ENCODE measurements at regions not wholly inside any gene's neighbourhood (a gene's known extent, or its start where the extent isn't known, plus 50 kb on each side); places are given as distances from the start of the nearest gene placed in this dataset.
"Not testable (repeated sequence)": the region's sequence is repeated elsewhere in the genome, so short reads cannot be mapped to it uniquely, and the experiment has no call there.

DNA sequence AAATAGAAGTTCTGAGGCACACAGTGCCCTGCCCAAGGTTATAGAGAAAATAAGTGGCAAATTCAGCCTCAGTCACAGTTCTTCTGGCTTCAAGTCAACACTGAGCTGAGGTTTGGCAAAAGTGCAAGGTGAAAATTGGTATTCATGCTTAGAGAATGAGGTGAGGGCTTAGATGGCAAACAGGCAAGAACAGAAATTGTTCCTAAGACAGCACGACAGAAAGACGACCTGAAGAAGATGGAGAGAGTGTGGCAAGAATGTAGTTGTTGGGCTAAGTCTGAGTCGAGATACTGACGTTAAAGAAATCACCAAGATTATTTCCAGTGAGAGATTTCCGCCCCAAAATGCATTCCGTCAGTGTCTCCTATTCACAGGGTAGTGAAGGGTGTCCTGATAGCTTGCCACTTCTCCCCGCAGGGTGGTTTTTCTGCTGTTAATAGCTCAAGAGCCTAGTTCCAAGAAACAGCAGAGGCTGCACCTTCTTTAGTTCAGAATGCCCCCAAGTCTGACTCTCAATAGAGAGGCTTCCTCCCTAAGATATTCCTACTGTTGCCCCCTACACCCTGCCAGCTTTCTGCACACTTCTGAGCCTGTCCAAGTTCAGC lies 260.8 kb upstream of the AMIGO2 start:
- Histone ChIP-seq H3K4me1 (no peaks in the 10 kb centered on the region), H3K4me3 (no peak overlapping the region), H3K36me3 (no peaks in the 10 kb centered on the region), H3K27ac (no peak overlapping the region), H3K27me3 (no peaks in the 10 kb centered on the region), H3K9me3 (no peaks in the 10 kb centered on the region)
- no peak for DNase-seq
- ATAC-seq = no peak
- TF ChIP-seq POLR2A (IDR thresholded peaks at IDR 0.05) = no peak
- TF ChIP-seq, protein P1, sequence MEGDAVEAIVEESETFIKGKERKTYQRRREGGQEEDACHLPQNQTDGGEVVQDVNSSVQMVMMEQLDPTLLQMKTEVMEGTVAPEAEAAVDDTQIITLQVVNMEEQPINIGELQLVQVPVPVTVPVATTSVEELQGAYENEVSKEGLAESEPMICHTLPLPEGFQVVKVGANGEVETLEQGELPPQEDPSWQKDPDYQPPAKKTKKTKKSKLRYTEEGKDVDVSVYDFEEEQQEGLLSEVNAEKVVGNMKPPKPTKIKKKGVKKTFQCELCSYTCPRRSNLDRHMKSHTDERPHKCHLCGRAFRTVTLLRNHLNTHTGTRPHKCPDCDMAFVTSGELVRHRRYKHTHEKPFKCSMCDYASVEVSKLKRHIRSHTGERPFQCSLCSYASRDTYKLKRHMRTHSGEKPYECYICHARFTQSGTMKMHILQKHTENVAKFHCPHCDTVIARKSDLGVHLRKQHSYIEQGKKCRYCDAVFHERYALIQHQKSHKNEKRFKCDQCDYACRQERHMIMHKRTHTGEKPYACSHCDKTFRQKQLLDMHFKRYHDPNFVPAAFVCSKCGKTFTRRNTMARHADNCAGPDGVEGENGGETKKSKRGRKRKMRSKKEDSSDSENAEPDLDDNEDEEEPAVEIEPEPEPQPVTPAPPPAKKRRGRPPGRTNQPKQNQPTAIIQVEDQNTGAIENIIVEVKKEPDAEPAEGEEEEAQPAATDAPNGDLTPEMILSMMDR (IDR thresholded peaks at IDR 0.05 in 4 of 5, conservative IDR thresholded peaks at IDR 0.05 in 1 of 5) = no peak
- in situ Hi-C loops (cut with MboI; ENCODE audit: low sequenced_read_pairs in 4 of 4) (no loop called here), intact Hi-C loops (cut with DNase I; ENCODE audit: low total_unique reads) (no loop called here)

GRCh38 chr12:47337581-47337980 lies 257.8 kb upstream of the AMIGO2 start:
- in situ Hi-C loops (cut with MboI; ENCODE audit: low sequenced_read_pairs in 4 of 4) = no loop called here

GRCh38 chr12:47333271-47333858 lies 253.6 kb upstream of the AMIGO2 start:
- in situ Hi-C loops (cut with MboI; ENCODE audit: low sequenced_read_pairs in 4 of 4); H3K27me3 ChIP-seq; ATAC-seq; H3K4me1 ChIP-seq; H3K9me3 ChIP-seq; H3K36me3 ChIP-seq; intact Hi-C loops (cut with DNase I; ENCODE audit: low total_unique reads); H3K4me3 ChIP-seq; DNase-seq; H3K27ac ChIP-seq: not testable (repeated sequence)

More at GRCh38 chr12:47337581-47337980, 257.8 kb upstream of the AMIGO2 start:
- ATAC-seq (no peak), DNase-seq (no peak)
- H3K4me1 ChIP-seq = no peaks in the 10 kb centered on the region
- H3K9me3 ChIP-seq = no peaks in the 10 kb centered on the region
- H3K27ac ChIP-seq = no peak overlapping the region
- no peak overlapping the region for H3K4me3 ChIP-seq
- intact Hi-C loops (cut with DNase I; ENCODE audit: low total_unique reads) = no loop called here
- H3K27me3 ChIP-seq = no peaks in the 10 kb centered on the region
- no peaks in the 10 kb centered on the region for H3K36me3 ChIP-seq
- TF ChIP-seq, protein P1 (IDR thresholded peaks at IDR 0.05 in 4 of 5, conservative IDR thresholded peaks at IDR 0.05 in 1 of 5) = no peak
- no peak for TF ChIP-seq POLR2A (IDR thresholded peaks at IDR 0.05)

DNA sequence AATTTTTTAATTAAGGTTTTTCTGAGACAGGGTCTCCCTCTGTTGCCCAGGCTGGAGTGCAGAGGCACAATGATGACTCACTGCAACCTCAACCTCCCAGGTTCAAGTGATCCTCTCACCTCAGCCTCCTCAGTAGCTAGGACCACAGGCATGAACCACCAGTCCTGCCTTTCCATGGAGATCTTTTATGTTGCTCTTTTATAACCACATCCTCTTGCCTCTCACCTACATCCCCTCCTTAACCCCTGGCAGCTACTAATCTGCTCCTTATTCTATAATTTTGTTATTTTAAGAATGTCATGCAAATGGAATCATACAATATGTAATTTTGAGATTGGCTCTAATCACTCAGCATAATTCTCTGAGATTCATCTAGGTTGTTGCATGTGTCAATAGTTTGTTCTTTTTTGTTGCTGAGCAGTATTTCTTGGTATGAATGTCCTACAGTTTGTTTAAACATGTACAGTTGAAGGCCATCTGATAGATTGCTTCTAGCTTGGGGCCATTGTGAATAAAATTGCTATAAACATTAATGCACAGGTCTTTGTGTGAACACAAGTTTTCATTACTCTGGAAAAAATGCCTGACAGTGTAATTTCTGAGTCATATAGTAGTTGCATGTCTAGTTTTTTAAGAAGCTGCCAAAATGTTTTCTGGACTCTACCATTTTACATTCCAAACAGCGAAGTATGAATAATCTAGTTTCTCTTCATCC lies 249.2 kb upstream of the AMIGO2 start:
- no peak for TF ChIP-seq POLR2A (IDR thresholded peaks at IDR 0.05)
- TF ChIP-seq, protein P1 (IDR thresholded peaks at IDR 0.05 in 4 of 5, conservative IDR thresholded peaks at IDR 0.05 in 1 of 5) = no peak
- in situ Hi-C loops (cut with MboI; ENCODE audit: low sequenced_read_pairs in 4 of 4) = loop anchor here in 1 of 4 donors (10.0 kb wide), 1 partner anchor 86 kb away; no protein-coding TSS in a partner anchor
- intact Hi-C loops (cut with DNase I; ENCODE audit: low total_unique reads) = no loop called here

GRCh38 chr12:47326190-47326589 lies 246.4 kb upstream of the AMIGO2 start:
- Histone ChIP-seq H3K4me1 (no peaks in the 10 kb centered on the region), H3K36me3 (no peaks in the 10 kb centered on the region), H3K27me3 (no peaks in the 10 kb centered on the region), H3K9me3 (no peaks in the 10 kb centered on the region), H3K4me3 (no peak overlapping the region), H3K27ac (no peak overlapping the region)
- DNase-seq = no peak
- ATAC-seq = no peak
- TF ChIP-seq POLR2A (IDR thresholded peaks at IDR 0.05) = no peak
- TF ChIP-seq, protein P1 (IDR thresholded peaks at IDR 0.05 in 4 of 5, conservative IDR thresholded peaks at IDR 0.05 in 1 of 5) = no peak
- intact Hi-C loops (cut with DNase I; ENCODE audit: low total_unique reads) (no loop called here), in situ Hi-C loops (cut with MboI; ENCODE audit: low sequenced_read_pairs in 4 of 4) (loop anchor here in 1 of 4 donors (10.0 kb wide), 1 partner anchor 89 kb away; no protein-coding TSS in a partner anchor)

More for the DNA sequence above, 249.2 kb upstream of the AMIGO2 start:
- ATAC-seq (no peak), DNase-seq (no peak)
- Histone ChIP-seq H3K36me3 (no peaks in the 10 kb centered on the region), H3K9me3 (no peaks in the 10 kb centered on the region), H3K4me1 (no peaks in the 10 kb centered on the region), H3K4me3 (no peak overlapping the region), H3K27me3 (no peaks in the 10 kb centered on the region), H3K27ac (no peak overlapping the region)

Data from gastrocnemius medialis (tissue), 4 donors.